Neural cell (in vitro differentiated cells): ENCODE measurements at regions not wholly inside any gene's neighbourhood (a gene's known extent, or its start where the extent isn't known, plus 50 kb on each side); places are given as distances from the start of the nearest gene placed in this dataset.

Experiments
- H2AFZ ChIP-seq: fragments of 200-600, 300-800 bp; sonication (generic), shearing (Covaris generic); 2 replicates; pipeline ENCODE4 v1.6.0; 2014; ENCODE audit warnings: low read depth, mild to moderate bottlenecking, antibody characterized with exemption, low read length, moderate library complexity
- H3F3A ChIP-seq: fragments of 200-600 bp; shearing (Covaris generic); 2 replicates; pipeline ENCODE4 v1.6.1; 2016; ENCODE audit warnings: mild to moderate bottlenecking, moderate library complexity, mixed read lengths, antibody characterized with exemption, low read length; ENCODE audit not compliant: insufficient read depth, poor library complexity, severe bottlenecking
- H3K27ac ChIP-seq: fragments of 200-600, 300-800 bp; sonication (generic), shearing (Covaris generic); 2 replicates; pipeline ENCODE4 v1.5.1; 2014; ENCODE audit warnings: mild to moderate bottlenecking, low read length, moderate library complexity
- H3K27me3 ChIP-seq: fragments of 300-800, 200-600 bp; sonication (generic), shearing (Covaris generic); 2 replicates; pipeline ENCODE4 v1.6.0; 2014; ENCODE audit warnings: mild to moderate bottlenecking, low read depth, low read length, moderate library complexity; ENCODE audit not compliant: insufficient read depth
- H3K36me3 ChIP-seq: fragments of 300-800, 200-600 bp; sonication (generic), shearing (Covaris generic); 2 replicates; pipeline ENCODE4 v1.5.1; 2014; ENCODE audit warnings: mild to moderate bottlenecking, antibody characterized with exemption, low read length, moderate library complexity; ENCODE audit not compliant: insufficient read depth
- H3K4me2 ChIP-seq: fragments of 300-800, 200-600 bp; sonication (generic), shearing (Covaris generic); 2 replicates; pipeline ENCODE4 v1.6.0; 2014; ENCODE audit warnings: mild to moderate bottlenecking, low read length
- H3K4me3 ChIP-seq: fragments of 300-800, 200-600 bp; sonication (generic), shearing (Covaris generic); 2 replicates; pipeline ENCODE4 v1.5.1; 2014; ENCODE audit warnings: mild to moderate bottlenecking, low read length, moderate library complexity
- H3K79me2 ChIP-seq: fragments of 200-600 bp; shearing (Covaris generic); replicated peaks from 2 replicates; pipeline ENCODE4 v1.6.0; 2014; ENCODE audit warnings: mild to moderate bottlenecking, low read length, moderate library complexity; ENCODE audit not compliant: insufficient read depth
- H3K9ac ChIP-seq: fragments of 300-800, 200-600 bp; sonication (generic), shearing (Covaris generic); 2 replicates; pipeline ENCODE4 v1.6.1; 2016; ENCODE audit warnings: mild to moderate bottlenecking, low read length, mixed read lengths
- H3K9me2 ChIP-seq: fragments of 200-600 bp; shearing (Covaris generic); 2 replicates; pipeline ENCODE4 v1.6.1; 2016; ENCODE audit warnings: mild to moderate bottlenecking, low read length, mixed read lengths; ENCODE audit not compliant: insufficient read depth
- H3K9me3 ChIP-seq: fragments of 200-600, 300-800 bp; sonication (generic), shearing (Covaris generic); 2 replicates; pipeline ENCODE4 v1.6.1; 2016; ENCODE audit warnings: mild to moderate bottlenecking, mixed run types, low read length, moderate library complexity, mixed read lengths
- H4K20me1 ChIP-seq: fragments of 200-600 bp; shearing (Covaris generic); 2 replicates; pipeline ENCODE4 v1.6.1; 2016; ENCODE audit warnings: mild to moderate bottlenecking, mixed run types; ENCODE audit not compliant: insufficient read depth
- EP300 ChIP-seq: fragments of 450-650 bp; conservative IDR thresholded peaks from 2 replicates; pipeline ENCODE4 v1.6.1; 2014; ENCODE audit warnings: antibody characterized with exemption, mild to moderate bottlenecking, moderate library complexity; ENCODE audit not compliant: poor library complexity, severe bottlenecking
- EZH2 ChIP-seq: fragments of 200-600, 300-800 bp; shearing (Covaris generic), sonication (generic); IDR thresholded peaks from 2 replicates; pipeline ENCODE4 v1.6.1; 2014; ENCODE audit warnings: antibody characterized with exemption, low read length, borderline replicate concordance, mild to moderate bottlenecking; ENCODE audit not compliant: insufficient read depth, poor library complexity, severe bottlenecking
- MXI1 ChIP-seq: fragments of 450-650 bp; conservative IDR thresholded peaks from 2 replicates; pipeline ENCODE4 v1.6.1; 2014; ENCODE audit warnings: antibody characterized with exemption, mild to moderate bottlenecking; ENCODE audit not compliant: poor library complexity, severe bottlenecking
- POLR2AphosphoS5 ChIP-seq: IDR thresholded peaks from 2 replicates; pipeline ENCODE4 v1.6.1; 2012
- RAD21 ChIP-seq: fragments of 450-650 bp; conservative IDR thresholded peaks from 2 replicates; pipeline ENCODE4 v1.6.1; 2014; ENCODE audit warnings: antibody characterized with exemption, mild to moderate bottlenecking, moderate library complexity
- REST ChIP-seq: IDR thresholded peaks from 2 replicates; pipeline ENCODE4 v1.6.1; 2012; ENCODE audit warnings: borderline replicate concordance
- SMC3 ChIP-seq: fragments of 450-650 bp; conservative IDR thresholded peaks from 2 replicates; pipeline ENCODE4 v1.6.1; 2014; ENCODE audit warnings: antibody characterized with exemption, mild to moderate bottlenecking, moderate library complexity; ENCODE audit not compliant: poor library complexity
- TAF1 ChIP-seq: IDR thresholded peaks from 2 replicates; pipeline ENCODE4 v1.6.1; 2012; ENCODE audit warnings: low read depth
- TF ChIP-seq, protein P1 (sequence below): fragments of 450-650 bp; IDR thresholded peaks from 2 replicates; pipeline ENCODE4 v1.5.1; 2014; ENCODE audit warnings: antibody characterized with exemption, mild to moderate bottlenecking, moderate library complexity; ENCODE audit not compliant: poor library complexity, severe bottlenecking

- Histone ChIP-seq H3K9me3 (no peaks in the 10 kb centered on the region), H3K4me2 (no peak overlapping the region), H3K4me3 (no peak overlapping the region), H3K9me2 (no peaks in the 10 kb centered on the region), H2AFZ (no peak overlapping the region), H3K9ac (no peak overlapping the region), H3K36me3 (no peaks in the 10 kb centered on the region), H3K79me2 (no peaks in the 10 kb centered on the region), H3F3A (no peaks in the 10 kb centered on the region), H3K27me3 (peaks cover 20% of the 10 kb centered on the region), H3K27ac (no peak overlapping the region), H4K20me1 (no peaks in the 10 kb centered on the region)
- TF ChIP-seq TAF1: no peak
- no peak for TF ChIP-seq EZH2
- no peak for TF ChIP-seq MXI1
- no peak for TF ChIP-seq SMC3
- TF ChIP-seq EP300: no peak
- TF ChIP-seq, protein P1, sequence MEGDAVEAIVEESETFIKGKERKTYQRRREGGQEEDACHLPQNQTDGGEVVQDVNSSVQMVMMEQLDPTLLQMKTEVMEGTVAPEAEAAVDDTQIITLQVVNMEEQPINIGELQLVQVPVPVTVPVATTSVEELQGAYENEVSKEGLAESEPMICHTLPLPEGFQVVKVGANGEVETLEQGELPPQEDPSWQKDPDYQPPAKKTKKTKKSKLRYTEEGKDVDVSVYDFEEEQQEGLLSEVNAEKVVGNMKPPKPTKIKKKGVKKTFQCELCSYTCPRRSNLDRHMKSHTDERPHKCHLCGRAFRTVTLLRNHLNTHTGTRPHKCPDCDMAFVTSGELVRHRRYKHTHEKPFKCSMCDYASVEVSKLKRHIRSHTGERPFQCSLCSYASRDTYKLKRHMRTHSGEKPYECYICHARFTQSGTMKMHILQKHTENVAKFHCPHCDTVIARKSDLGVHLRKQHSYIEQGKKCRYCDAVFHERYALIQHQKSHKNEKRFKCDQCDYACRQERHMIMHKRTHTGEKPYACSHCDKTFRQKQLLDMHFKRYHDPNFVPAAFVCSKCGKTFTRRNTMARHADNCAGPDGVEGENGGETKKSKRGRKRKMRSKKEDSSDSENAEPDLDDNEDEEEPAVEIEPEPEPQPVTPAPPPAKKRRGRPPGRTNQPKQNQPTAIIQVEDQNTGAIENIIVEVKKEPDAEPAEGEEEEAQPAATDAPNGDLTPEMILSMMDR: no peak
- TF ChIP-seq RAD21: no peak
- TF ChIP-seq REST: no peak
Observed at GRCh38 chr18:55774505-55774904, 186.5 kb upstream of the TCF4 start.

GRCh38 chr18:55768255-55768654, 180.3 kb upstream of the TCF4 start:
- Histone ChIP-seq H3K9ac (no peak overlapping the region), H3K27me3 (no peaks in the 10 kb centered on the region), H3K79me2 (no peaks in the 10 kb centered on the region), H4K20me1 (no peaks in the 10 kb centered on the region), H3K4me2 (no peak overlapping the region), H3K4me3 (no peak overlapping the region), H3K36me3 (no peaks in the 10 kb centered on the region), H3K9me2 (no peaks in the 10 kb centered on the region), H3K9me3 (no peaks in the 10 kb centered on the region), H3K27ac (no peak overlapping the region), H2AFZ (no peak overlapping the region), H3F3A (no peaks in the 10 kb centered on the region)
- TF ChIP-seq MXI1 (no peak), EZH2 (no peak), REST (no peak), SMC3 (no peak), POLR2AphosphoS5 (no peak), RAD21 (no peak), TAF1 (no peak), EP300 (no peak)
- TF ChIP-seq, protein P1: no peak
